NCI-H226 (cell line): ENCODE measurements at regions not wholly inside any gene's neighbourhood (a gene's known extent, or its start where the extent isn't known, plus 50 kb on each side); places are given as distances from the start of the nearest gene placed in this dataset.

ENCODE experiments used
- DNase-seq: peaks from one replicate; pipeline ENCODE4 v3.0.0-alpha.2; 2015

DNA sequence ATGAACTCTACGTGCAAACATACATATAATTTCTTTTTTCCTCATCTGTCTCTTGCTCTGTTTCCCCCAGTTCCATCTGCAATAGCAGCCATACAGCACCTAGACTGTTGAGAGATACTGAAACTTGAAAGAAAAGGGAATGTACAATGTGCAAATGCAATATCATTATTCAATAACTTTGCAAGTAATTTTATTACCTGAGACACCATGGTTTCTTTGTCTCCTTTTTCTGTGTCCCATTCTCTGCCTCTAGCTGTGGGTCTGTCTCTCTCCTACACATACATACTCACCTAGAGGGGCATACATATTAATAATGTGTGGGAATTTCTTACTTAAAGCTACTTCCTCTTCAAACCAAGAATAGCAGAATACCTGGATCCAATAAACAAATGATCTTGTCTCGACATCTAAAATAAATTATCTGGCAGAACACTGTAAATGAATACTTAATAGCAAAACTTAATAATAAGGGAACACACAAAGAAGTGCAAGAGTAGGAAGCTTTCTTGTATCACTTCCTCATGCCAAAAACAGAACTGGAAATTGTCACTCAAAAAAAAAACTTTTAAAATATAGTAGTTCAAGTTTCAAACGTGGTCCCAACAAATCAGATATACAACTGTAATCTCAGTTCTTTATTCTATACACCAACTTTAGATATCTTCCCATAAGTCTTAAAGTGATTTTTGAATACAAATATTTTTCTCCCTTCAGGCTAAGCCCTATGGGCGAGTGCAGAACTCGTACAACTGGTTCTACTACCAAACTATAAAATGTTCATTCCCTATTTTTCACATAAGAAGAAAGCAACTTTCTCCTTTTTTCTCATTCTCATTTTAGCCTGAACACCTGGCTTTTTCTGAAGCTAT is 194.6 kb downstream of the NRIP1 start:
- DNase-seq = no peak

DNA sequence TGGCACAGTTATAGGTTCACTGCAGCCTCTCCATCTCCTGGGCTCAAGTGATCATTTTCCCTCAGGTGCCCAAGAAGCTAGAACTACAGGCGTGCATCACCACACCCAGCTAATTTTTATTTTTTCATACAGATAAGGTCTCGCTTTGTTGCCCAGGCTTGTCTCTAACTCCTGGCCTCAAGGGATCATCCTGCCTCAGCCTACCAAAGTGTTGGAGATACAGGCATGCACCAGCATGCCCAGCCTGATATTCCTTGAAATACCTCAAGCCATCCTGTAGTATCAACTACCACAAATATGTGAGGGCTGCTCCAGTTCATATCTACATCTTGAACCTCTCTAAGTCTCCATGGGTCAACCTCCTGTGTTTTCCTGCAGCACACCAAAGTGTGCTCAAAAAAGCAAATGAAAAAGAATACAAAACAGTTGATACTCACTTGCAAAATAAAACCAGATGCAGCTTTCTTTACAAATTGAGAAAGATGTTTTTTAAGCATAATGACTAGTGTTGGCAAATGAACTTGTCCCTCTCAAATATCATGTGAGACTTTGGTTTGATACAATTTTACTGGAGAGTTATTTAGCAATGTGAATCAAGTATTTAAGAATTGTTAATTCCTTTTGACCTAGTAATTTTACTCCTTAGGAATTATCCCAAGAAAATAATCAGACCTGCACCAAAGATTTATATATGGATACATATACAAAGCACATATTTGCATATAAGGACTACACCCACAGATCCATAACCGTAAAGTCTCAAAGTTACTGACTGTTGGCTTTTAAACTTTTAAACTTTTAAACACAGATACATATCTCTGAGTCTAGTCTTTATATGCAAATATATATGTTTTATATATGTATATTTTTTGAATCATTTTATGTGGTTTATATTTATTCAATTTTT is 197.7 kb downstream of the NRIP1 start:
- DNase-seq = peak; percentile 44

DNA sequence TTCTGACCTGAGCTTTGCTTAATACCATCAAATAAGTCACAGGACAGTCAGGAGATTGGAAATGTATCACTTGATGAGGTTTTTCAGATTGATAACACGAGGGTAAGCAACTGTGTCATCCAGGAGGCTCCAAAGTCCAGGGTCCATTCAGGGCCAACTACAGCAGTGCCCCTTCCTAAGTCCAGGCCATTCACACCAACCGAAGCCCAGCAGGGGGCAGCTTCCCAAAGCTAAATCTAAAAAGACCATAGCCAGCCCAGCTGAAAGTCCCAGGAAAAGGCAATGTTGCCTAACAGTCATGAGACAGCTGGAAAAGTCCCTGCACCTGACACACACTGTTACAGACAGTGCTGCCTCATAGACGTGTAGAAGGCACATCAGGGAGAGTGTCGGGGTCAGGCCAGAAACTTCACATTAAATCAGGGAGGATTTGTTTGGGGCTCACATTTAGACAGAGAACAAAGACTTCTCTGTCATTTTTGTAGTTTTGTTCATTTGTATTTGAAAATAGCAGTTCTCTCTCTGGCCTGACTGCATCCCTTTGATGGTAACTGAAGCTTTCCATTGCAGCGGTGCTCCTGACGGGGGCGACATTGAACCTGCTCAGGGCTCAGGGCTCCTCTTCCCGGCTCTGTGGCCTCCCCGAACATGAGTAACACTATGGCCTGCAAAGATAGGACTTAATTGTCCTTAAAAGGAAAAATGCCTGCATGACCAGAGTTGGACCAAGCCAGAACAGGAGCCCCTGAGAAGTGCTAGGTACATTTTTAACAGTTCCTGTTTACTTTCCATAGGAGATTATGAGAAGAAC is 200.4 kb downstream of the NRIP1 start:
- peak; percentile 87 for DNase-seq

DNA sequence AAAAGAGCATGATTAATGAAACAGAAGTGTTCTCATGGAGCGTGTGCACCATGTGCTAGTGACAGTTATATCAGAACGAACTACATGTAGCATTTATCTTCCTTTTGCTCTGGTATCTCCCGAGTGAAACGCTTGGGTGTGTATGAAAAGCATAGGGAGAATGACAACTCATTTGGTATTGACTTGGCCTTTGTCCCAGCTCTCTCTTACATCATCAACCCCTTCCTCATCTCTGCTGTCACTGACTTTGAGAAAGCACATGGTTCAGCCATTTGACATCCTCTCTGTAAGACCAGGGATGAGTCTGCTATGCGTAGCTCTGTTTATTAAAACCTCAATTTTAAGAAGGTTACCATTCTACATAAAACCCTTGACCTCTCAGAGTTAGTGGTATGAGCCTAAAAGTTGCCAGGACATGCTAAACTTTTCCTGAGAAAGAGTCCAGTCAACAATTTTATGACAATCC is 201.0 kb downstream of the NRIP1 start:
- peak; percentile 28 for DNase-seq

DNA sequence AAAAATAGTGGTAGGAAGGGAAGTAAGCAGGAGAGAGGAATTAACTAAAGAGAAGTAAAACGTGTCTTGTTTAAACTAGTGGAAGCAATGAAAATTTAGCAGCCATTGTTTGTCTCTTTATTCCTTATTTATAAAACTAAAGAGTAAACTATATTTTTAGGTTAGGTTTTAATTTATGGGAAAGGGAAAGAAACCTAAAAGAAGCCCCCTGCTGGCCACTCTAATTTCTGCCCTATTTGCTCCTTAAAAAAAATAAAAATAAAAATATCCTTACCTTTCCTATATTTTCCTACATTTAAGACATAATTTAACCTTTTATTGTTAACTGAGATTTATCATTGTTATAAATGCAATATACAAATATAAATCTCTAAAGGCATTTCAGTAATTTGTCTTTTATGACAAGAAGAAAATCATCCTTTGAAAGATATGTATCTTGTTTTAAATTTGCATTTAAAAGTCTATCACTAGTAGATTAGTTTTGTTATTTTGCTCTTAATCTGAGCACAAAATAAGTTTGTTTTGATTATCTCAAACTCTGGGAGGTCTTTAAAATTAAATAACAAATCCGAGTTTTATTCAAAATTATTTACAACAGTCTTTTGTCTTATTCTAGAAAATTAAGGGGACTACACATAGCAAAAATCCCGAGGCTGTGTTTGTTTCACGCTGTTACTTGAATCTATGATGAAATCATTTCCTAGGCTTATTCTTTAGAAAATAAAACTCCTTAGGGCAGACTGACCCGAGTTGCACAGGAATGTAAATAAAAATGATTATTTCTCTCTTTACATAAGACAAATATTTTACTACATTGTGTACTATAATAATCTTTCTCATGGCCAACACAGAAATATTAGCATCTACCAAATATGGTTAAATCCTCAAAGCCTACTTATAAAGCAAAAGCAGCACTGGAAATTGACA is 201.7 kb downstream of the NRIP1 start:
- no peak for DNase-seq

DNA sequence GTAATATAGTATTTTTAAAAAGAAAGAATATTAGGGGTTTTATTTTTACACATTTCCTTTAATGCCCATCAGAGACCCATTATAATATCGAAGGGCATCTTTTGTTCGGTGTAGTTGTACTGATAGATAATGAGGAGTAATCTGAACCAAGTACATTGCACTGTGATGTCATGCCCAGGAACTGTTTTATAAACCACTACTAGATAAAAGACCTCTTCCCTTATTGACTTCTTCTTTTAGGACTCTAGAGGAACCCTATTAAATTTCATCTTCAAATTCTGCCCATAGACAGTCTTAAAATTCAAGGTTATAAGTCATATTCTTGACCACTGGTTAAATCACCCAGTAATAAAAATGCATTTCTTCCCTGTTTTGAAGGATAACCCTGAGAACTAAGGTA is 206.5 kb downstream of the NRIP1 start:
- no peak for DNase-seq

DNA sequence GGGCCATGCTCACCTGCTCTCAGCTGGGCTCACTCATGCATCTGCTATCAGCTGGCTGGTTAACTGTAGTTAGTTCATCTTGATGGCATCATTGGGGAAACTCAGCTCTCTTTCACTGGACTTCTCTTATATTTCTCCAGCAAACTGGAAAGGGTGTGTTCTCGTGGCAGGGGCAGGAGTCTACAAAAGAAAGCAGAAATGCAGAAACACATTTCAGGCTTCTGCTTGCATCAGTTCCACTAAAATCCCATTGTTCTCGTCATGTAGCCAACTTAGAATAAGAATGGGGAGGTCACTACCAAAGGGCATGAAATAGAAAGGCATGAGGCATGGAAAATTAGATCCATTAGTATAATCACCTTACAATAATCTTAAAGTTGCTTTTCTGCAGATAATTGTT is 207.3 kb downstream of the NRIP1 start:
- no peak for DNase-seq

DNA sequence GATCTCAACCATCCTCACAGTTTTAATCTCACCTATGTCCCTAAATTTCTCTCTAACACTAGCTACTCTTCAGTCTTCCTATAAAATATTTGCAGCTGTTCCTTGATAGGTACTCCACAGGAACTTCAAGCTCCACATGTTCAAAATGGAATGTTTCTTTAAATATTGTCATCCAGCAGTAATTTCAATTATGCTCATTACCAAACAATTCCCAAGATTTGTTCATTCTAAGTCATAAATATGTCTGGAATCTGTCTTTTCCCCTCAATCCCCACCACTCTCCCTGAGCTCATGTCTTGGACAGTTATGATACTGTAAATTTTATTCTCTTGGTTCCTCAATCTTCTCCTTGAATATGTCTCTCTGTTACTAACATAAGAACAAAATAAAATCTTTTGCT is 214.4 kb downstream of the NRIP1 start:
- no peak for DNase-seq

DNA sequence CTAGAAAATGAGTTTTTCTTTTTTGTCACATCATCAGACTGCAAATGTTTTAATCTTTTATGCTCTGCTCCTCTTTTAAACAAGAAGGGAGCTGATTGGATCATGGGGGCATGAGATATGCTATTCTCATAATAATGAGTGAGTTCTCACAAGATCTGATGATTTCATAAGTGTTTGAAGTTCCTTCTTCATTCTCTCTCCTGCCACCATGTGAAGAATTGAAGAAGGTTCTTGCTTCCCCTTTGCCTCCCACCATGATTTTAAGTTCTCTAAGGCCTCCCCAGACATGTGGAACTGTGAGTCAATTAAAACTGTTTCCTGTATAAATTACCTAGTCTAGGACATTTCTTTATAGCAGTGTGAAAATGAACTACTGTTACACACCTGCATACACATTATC is 218.2 kb downstream of the NRIP1 start:
- no peak for DNase-seq

DNA sequence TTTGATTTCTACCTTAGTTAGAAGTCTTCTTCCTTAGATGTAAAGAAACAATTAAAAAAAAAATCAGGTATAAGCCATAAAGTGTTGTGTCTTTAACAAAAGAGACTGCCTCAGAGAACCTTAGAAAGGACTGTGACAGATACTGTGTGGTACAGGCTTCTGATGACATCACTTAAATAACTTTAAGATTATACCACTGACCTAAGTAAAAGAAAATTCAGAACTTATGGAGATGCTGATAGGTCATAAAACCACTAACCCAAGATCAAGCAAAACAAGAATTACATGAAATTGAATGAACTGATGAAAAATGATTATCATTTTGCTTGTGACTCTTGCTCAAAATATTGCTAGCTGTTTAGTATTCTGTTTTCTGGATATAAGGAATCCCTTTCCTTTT is 220.8 kb downstream of the NRIP1 start:
- DNase-seq = peak; percentile 34

DNA sequence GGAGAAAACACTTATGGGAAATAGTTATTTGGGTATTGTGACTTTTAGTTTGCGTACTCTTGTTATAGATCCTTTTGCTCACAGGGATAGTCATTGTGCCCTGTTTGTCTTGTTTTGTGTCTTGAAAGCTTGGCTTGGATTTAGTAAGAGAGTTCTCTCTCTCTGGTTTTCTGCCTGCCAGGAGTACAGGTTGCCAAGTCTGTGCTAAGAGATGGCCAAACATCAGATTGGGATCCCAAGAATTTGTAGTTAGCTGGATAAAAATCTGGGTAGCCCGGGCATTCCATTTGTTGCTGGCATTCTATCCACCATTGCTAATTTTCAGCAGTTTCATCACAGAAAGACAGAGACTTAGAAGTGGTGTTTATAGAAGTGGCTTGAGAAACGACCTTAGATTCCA is 222.2 kb downstream of the NRIP1 start:
- no peak for DNase-seq

DNA sequence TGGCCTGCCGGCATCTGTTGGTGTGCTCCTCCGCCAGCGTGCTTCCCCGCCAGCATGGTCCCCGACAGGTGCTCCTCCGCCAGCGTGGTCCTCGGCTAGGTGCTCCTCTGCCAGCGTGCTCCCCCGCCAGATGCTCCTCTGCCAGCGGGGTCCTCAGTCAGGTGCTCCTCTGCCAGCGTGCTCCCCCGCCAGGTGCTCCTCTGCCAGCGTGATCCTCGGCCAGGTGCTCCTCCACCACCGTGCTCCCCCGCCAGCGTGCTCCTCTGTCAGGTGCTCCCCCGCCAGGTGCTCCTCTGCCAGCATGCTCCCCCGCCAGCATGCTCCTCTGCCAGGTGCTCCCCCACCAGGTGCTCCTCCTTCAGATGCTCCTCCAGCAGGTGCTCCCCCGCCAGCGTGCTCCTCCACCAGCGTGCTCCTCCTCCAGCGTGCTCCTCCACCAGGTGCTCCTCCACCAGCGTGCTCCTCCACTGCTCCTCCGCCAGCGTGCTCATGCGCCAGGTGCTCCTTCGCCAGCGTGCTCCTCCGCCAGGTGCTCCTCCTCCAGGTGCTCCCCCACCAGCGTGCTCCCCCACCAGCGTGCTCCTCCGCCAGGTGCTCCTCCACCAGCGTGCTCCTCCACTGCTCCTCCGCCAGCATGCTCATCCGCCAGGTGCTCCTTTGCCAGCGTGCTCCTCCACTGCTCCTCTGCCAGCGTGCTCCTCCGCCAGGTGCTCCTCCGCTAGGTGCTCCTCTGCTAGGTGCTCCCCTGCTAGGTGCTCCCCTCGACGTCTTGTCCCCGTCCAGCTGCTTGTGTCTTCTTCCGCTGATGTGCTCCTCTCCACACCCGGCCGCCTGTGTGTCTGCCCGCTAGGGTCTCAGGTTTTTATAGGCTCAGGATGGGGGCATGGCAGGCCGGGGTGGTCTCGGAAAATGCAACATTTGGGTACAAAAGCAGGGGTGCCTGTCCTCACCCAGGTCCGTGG is 223.0 kb downstream of the NRIP1 start:
- DNase-seq = no peak

DNA sequence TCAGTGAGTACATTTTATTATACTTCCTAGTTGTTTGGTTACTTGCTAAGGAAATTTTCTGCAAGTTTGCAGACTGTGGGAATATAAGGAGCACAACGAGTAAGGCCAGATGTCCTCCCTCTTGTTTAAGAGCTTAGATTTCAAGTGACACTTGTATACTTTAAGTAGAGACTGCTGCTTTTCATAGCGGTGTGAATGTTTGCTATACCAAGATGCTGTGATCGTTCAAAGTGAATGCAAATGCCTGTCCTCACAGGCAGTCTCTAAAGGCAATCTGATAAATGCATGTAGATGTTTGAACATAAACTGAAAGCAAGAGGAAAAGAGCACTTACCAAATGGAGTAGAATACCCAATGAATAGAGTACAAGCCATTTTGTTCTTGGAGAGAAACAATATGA is 226.4 kb downstream of the NRIP1 start:
- no peak for DNase-seq

DNA sequence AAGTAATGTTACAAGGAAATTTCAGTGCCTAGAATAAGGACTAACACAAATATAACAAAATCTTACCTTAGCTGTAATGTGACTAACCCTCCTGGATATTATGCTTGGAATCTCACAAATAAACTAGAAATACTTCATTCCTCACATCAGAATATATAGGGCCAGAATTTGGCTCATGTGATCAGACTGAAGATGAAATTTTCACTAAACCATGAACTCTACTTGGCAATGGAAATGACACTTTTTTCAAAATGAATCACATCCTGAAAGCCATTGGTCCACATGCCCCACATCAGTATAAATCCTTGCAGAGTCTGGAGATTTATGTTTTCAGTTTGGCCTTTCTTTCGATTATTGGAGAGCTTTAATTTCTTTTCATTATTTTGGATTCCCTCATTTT is 227.8 kb downstream of the NRIP1 start:
- DNase-seq = no peak

DNA sequence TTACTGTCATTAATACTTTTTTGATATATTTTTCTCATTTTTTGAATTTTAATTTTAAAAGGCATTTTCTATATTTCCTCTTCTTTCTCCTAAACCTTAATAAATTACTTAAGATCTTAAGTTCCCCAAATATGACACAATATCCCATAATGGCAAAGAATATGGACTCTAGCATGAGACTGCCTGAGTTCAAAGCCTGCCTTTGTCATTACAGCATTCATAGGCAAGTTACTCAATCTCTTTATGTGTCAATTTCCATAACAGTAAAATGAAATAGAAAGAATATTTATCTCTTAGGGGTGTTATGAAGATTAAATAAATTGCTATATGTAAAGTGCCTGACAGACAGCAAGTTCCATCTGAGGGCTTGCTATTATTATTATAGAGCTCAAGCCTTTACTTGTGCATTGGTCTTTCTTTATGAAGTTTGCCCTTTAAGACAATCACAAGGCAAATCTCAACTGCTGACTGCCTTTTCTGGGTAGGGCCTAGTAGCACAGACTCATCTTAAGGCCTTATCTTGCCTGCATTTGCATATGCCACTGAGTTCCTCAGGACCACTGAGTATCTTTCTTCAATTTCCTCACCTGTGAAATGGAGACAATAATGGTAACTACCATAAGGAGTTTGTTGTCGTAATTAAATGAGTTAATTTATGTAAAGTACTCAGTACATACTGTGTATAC is 231.0 kb downstream of the NRIP1 start:
- no peak for DNase-seq

DNA sequence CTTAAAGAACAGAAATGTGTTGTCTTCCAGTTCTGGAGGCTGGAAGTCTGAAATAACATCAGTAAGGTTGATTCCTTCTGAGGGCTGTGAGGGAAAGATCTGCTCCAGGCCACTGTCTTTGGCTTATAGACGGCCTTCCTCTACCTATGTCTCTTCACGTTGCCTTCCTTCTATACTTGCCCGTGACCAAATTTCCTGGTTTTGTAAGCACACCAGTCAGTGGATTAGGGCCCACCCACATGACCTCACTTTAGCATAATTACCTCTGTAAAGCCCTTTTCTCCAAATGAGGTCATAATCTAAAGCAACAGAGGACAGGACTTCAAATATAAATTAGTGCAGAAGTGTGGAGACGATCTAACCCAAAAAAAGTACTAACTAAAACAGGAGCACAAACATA is 231.6 kb downstream of the NRIP1 start:
- no peak for DNase-seq

DNA sequence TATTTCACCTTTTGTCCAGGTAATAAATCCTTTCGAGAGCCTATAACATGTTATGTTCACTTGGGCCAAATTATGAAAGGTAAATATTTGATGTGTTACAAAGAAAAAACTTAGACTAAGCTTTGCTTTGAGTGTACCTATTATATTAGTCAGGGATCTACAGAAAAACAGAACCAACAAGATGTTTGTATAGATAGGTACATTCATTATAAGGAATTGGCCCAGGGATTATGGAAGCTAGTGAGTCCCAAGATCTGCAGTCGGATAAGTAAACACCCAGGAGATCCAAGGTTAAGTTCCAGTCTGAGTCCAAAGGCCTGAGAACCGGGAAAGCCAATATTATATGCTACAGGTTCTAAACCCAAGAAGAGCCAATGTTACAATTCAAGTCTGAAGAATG is 234.5 kb downstream of the NRIP1 start:
- no peak for DNase-seq

DNA sequence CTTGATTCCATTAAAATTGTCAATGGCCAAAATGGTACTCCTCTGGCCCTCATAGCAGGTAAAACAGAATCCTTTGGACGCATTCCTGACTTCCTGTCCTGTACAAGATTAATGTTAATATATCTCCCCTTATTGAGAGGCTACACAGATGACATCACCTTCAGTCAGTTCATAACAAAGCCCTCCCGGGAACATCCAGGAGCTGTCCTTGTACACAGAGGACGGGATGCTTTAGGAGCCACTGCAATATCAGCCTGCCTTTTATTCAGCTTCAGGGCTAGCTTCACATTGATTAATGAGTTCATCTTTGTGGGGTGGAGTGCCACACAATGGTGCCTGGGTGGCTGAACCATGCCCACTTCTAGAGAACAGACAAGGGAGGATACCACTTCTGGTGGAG is 235.1 kb downstream of the NRIP1 start:
- no peak for DNase-seq

DNA sequence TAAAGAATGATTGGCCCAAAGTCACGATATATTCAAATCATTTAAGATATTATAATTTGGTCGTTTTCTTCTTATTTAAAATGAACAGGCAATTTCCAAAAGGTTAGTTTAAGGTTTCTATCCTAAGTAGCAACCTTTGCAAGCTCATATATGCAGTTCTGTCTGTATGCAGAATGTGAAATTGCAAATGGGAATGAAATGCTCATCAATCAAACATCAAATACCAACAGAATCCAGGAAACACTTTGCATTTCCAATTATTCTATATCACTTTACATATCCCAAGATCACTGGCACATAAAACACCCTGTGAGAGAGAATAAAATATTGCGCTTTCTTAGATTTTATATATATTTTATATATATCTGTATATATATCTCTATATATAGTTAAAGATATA is 237.3 kb downstream of the NRIP1 start:
- DNase-seq = no peak

DNA sequence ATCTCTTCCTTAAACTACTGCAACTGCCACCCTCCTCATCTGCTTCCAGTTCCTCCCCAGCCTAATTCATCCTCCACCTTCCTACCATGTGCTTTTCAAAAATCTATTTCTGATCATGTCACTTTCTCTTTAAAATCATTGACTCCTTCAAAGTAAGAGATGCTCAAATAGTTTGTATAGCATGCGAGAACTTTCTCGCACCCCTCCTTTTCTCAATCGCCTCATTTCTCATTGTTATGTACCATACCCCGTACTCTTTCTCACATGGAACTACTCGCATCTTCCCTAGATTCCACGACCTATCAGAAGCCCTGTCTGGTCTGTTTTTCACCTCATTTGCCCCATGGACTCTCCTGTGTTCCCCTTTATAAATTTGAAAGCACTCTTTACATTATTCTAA is 238.2 kb downstream of the NRIP1 start:
- no peak for DNase-seq
